SJSA1 (cell line): ENCODE measurements at regions not wholly inside any gene's neighbourhood (a gene's known extent, or its start where the extent isn't known, plus 50 kb on each side); places are given as distances from the start of the nearest gene placed in this dataset.
"Not testable (repeated sequence)": the region's sequence is repeated elsewhere in the genome, so short reads cannot be mapped to it uniquely, and the experiment has no call there.

ENCODE experiments used
- DNase-seq, 2 experiments: peaks; one replicate each; pipeline ENCODE4 v3.0.0-alpha.2; 2015 to 2020; ENCODE audit warnings: low spot score in 2 of 2, low read depth in 1 of 2
- H3K27ac ChIP-seq: fragments of 250-450 bp; sonication (Bioruptor Pico); 2 replicates; pipeline ENCODE4 v1.5.1; 2020; ENCODE audit warnings: mild to moderate bottlenecking, moderate library complexity
- H3K27me3 ChIP-seq: fragments of 250-450 bp; sonication (Bioruptor Pico); replicated peaks from 2 replicates; pipeline ENCODE4 v1.5.1; 2020; ENCODE audit warnings: mild to moderate bottlenecking, moderate library complexity
- H3K36me3 ChIP-seq: fragments of 250-450 bp; sonication (Bioruptor Pico); 2 replicates; pipeline ENCODE4 v1.5.1; 2020; ENCODE audit warnings: mild to moderate bottlenecking
- H3K4me1 ChIP-seq: fragments of 250-450 bp; sonication (Bioruptor Pico); replicated peaks from 2 replicates; pipeline ENCODE4 v1.6.1; 2021; ENCODE audit warnings: mild to moderate bottlenecking
- H3K4me3 ChIP-seq: fragments of 250-450 bp; sonication (Bioruptor Pico); 2 replicates; pipeline ENCODE4 v1.5.1; 2020; ENCODE audit warnings: mild to moderate bottlenecking
- H3K9me3 ChIP-seq: fragments of 250-450 bp; sonication (Bioruptor Pico); replicated peaks from 2 replicates; pipeline ENCODE4 v1.5.1; 2020; ENCODE audit warnings: mild to moderate bottlenecking

DNA sequence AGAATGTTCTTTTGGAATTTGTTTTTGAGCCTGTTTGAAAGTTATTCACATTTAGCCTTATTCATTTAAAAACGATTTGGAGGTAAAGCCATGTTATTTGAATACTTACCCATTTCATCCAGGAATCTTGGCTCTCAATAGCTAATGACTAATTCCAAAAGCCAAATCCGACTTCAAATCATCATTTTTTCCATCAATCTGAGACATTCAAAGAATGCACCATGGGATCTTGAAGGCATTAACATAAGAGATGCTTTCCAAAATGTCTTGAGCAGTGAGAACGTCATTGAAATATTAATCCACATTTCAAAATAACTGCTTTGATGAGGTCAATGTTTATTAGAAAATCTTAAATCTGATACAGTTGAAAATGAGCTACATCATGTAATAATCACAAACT lies 617.0 kb upstream of the RORB start:
- H3K27ac ChIP-seq = no peak overlapping the region
- H3K4me3 ChIP-seq = no peak overlapping the region
- no peaks in the 10 kb centered on the region for H3K36me3 ChIP-seq
- no peak for DNase-seq
- no peaks in the 10 kb centered on the region for H3K4me1 ChIP-seq
- H3K9me3 ChIP-seq = no peaks in the 10 kb centered on the region
- no peaks in the 10 kb centered on the region for H3K27me3 ChIP-seq

DNA sequence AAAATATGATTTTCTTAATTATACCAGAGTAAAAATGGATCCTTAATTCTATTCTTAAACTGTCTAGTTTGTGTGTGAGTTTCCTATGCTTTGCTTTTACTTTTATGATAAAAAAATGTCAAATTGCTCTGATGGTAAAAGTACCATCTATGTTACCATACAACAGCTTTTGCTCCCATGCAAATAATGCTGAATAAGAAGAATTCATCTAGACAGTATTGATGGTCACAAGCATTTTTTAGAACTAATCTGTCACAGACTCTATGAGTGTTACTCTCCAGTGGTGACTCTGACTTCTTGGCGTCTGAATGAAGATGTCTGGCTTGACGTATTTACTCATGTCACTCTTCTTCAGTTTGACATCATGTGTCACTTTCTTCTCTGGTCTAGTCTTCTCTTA lies 608.1 kb upstream of the RORB start:
- H3K9me3 ChIP-seq = no peaks in the 10 kb centered on the region
- no peaks in the 10 kb centered on the region for H3K27me3 ChIP-seq
- H3K36me3 ChIP-seq = no peaks in the 10 kb centered on the region
- H3K27ac ChIP-seq = no peak overlapping the region
- DNase-seq = no peak
- no peaks in the 10 kb centered on the region for H3K4me1 ChIP-seq
- H3K4me3 ChIP-seq = no peak overlapping the region

DNA sequence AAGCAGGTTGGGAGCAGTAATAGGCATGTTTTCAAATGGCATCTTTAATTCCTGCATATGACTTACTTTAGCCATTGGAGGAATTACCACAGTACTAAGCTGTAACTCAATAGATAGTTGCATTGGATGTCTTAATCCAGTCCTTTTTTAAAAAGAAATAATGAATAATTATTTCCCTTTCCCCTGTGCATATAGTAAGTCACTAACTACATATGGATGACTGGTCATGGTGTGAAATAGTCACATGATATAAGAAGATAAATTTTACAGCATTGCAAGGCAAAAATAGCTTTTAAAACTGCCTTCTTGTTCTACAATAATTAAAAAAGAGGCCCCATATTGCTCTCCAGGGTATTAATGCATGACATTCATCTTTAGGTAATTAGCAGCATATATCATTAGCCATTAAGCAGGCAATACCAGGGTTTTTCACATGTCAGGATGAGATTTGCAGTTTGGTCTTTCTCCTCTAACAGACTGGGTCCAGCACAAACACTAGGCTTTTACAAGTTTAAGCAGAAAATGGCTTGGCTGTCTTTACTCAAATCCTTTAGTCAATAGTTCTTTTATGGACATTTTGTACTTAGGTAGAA lies 606.4 kb upstream of the RORB start:
- no peaks in the 10 kb centered on the region for H3K4me1 ChIP-seq
- H3K9me3 ChIP-seq = no peaks in the 10 kb centered on the region
- H3K27ac ChIP-seq = no peak overlapping the region
- H3K4me3 ChIP-seq = no peak overlapping the region
- DNase-seq = no peak
- H3K36me3 ChIP-seq = no peaks in the 10 kb centered on the region
- H3K27me3 ChIP-seq = no peaks in the 10 kb centered on the region

DNA sequence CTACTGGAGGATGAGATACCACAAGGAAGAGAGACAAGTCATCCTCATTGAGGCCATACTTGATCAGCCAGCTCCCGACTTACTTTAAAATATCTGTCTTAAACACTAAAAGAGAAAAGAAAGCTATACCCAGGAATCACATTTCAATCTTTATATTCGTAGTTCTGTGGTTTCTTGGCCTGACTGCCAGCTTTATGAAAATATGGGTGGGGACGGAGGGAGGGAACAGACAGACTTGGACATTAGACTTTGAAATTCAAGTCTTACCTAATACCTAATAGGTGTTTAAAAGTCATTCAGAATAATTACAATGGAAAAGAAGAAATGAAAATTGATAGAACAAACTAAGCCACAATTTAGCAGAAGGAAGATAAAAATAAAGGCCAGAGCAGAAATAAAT lies 604.8 kb upstream of the RORB start:
- DNase-seq = no peak
- H3K27ac ChIP-seq = no peak overlapping the region
- no peaks in the 10 kb centered on the region for H3K9me3 ChIP-seq
- H3K4me3 ChIP-seq = no peak overlapping the region
- H3K27me3 ChIP-seq = no peaks in the 10 kb centered on the region
- H3K4me1 ChIP-seq = no peaks in the 10 kb centered on the region
- H3K36me3 ChIP-seq = no peaks in the 10 kb centered on the region

DNA sequence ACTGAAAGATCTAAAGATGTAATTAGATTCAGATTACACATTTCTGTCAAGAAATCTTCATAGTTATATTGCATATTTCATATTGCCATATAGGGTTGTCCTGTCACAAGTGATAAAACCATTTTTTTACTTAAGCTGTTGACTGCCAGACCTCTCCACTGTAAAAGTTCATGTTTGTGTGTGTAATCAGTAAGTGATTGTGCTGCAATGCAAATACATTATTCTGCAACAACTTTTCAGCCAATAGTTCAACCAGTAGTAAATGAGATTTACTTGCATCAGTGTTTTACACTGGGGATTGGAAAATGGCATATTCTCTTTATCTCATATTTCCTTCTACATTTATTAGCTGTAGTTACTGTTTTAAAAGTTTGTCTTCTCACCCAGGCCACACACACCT lies 603.9 kb upstream of the RORB start:
- H3K27ac ChIP-seq = no peak overlapping the region
- no peaks in the 10 kb centered on the region for H3K36me3 ChIP-seq
- H3K27me3 ChIP-seq = no peaks in the 10 kb centered on the region
- no peaks in the 10 kb centered on the region for H3K9me3 ChIP-seq
- DNase-seq = no peak
- H3K4me1 ChIP-seq = no peaks in the 10 kb centered on the region
- H3K4me3 ChIP-seq = no peak overlapping the region

DNA sequence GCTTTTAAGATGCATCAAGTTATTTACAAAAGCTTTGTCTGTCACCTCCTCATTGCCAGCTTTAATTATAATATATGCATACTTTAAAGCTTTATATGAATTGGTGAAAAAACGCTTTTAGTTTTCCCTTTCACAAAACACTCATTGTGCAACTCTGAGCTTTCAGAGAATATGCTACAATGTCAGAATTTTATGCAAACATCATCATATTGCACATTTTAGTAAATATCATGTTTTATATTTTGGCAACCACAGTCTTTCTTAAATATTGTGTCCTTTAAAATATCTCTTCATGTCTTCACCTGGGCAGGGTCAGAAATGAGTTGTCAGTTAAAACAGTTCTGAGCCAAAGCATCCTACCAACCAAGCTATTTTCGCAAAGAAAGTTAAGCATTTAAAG lies 601.1 kb upstream of the RORB start:
- no peak for DNase-seq
- Histone ChIP-seq H3K4me1 (no peaks in the 10 kb centered on the region), H3K36me3 (no peaks in the 10 kb centered on the region), H3K27ac (no peak overlapping the region), H3K9me3 (no peaks in the 10 kb centered on the region), H3K27me3 (no peaks in the 10 kb centered on the region), H3K4me3 (no peak overlapping the region)

DNA sequence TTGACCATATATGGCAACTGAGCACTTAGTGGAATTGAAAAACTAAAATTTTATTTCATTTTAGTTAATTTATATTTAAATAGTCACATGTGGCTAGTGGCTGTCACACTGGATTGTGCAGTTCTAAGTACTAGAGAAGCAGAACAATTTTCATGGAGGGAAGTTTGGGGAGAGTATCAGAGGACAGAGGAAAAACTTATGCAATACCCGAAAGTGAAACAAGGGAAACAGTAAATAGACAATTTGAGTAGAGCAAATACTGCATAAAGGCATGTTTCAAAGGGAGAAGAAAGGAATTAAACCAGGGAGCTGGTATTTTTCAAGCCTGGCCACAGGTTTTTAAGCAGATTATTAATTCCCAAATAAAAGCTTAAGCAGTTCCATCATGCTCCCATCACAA lies 590.5 kb upstream of the RORB start:
- H3K4me1 ChIP-seq = no peaks in the 10 kb centered on the region
- no peaks in the 10 kb centered on the region for H3K9me3 ChIP-seq
- no peak overlapping the region for H3K4me3 ChIP-seq
- no peaks in the 10 kb centered on the region for H3K36me3 ChIP-seq
- H3K27ac ChIP-seq = no peak overlapping the region
- no peak for DNase-seq
- H3K27me3 ChIP-seq = no peaks in the 10 kb centered on the region

DNA sequence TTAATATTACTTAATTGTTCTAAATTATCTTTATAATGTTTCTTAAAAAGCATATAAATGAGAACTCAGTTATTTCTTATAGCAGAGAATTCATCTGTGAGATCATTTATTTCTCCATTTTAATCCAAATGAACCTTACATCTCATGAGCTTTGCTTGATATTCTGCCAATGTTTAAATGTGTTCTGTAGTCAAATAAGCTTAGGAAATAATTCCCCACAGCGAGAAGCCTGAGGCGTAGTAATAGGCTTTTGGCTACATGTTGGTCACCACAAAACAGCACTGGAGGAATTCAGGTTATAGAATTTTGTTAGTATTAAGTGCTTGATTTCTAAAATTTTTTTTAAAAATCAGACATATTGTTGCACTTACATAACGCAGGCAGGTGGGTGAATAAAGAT lies 585.3 kb upstream of the RORB start:
- Histone ChIP-seq H3K4me1 (no peaks in the 10 kb centered on the region), H3K9me3 (no peaks in the 10 kb centered on the region), H3K27ac (no peak overlapping the region), H3K4me3 (no peak overlapping the region), H3K36me3 (no peaks in the 10 kb centered on the region), H3K27me3 (no peaks in the 10 kb centered on the region)
- DNase-seq = no peak

DNA sequence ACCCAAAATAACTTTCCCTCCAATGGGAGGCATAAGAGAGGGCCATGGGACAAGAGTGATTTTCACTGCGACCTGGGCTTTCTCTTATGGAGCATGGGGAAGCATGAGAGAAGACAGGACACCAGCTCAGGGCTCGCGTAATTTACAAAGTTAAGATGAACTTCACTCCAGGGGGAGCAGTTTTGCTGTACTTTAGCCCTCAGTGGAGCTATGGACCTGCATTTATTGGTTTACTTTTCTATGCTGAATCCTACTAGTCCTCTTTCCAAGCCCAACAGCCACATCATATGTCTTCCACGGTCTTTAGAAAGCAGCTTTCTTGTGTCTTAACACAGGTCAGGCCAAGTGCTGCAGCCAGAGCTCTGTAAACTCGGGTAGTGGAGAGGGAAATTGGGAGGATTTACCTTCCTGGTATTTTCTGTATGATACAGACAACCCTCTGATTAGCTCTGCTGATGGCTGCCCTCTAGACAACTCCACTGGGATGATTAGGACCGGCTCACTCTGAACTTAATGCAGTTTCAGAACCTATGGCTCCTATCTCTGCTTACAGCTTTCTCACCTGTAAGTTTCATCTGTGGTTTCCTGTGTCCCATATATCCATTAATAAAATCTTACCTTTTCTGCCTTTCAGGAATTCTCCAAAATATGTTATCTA lies 581.0 kb upstream of the RORB start:
- DNase-seq = no peak
- no peaks in the 10 kb centered on the region for H3K9me3 ChIP-seq
- no peaks in the 10 kb centered on the region for H3K36me3 ChIP-seq
- no peak overlapping the region for H3K27ac ChIP-seq
- H3K27me3 ChIP-seq = no peaks in the 10 kb centered on the region
- no peak overlapping the region for H3K4me3 ChIP-seq
- H3K4me1 ChIP-seq = no peaks in the 10 kb centered on the region

DNA sequence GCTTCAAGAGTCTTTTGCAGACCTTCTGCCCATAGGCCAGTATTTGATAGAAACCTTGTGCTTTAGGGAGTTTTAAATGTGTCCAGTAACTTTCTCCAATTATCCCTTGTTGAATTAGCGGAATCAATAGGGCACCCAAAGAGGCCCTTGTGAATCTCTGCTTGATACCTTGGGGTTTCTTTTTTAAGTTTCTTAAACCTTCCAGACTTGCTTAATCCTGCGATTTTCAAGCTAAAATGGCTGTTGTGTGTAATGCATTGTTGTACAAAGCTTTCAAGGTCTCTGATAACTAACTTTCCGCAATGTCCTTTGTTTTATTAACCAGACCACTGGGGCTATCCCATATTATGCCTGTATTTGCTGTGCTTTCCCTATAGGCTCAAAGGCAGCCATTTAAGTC lies 577.4 kb upstream of the RORB start:
- Histone ChIP-seq H3K4me1 (no peaks in the 10 kb centered on the region), H3K36me3 (no peaks in the 10 kb centered on the region), H3K9me3 (no peaks in the 10 kb centered on the region), H3K27ac (no peak overlapping the region), H3K27me3 (no peaks in the 10 kb centered on the region), H3K4me3 (no peak overlapping the region)
- no peak for DNase-seq

DNA sequence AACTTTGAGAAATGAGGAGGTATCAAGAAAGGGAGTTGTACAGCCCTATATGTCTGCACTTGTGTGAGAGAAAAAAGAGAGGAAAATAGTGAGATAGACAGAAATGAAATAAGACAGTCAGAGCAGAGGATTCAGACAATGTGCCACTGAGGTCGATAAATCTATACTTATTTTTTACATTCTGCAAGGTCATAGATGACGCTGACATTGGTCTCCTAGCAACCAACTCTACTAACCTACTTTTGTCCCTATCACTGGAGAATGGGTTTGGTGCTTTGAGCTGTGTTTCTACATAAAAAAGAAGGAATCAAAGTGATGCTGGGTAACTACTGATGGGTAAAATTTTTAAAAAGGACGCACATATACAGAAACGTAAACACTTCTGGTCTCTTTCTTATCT lies 573.3 kb upstream of the RORB start:
- H3K9me3 ChIP-seq = no peaks in the 10 kb centered on the region
- no peaks in the 10 kb centered on the region for H3K36me3 ChIP-seq
- no peaks in the 10 kb centered on the region for H3K4me1 ChIP-seq
- no peaks in the 10 kb centered on the region for H3K27me3 ChIP-seq
- no peak for DNase-seq
- no peak overlapping the region for H3K4me3 ChIP-seq
- H3K27ac ChIP-seq = no peak overlapping the region

DNA sequence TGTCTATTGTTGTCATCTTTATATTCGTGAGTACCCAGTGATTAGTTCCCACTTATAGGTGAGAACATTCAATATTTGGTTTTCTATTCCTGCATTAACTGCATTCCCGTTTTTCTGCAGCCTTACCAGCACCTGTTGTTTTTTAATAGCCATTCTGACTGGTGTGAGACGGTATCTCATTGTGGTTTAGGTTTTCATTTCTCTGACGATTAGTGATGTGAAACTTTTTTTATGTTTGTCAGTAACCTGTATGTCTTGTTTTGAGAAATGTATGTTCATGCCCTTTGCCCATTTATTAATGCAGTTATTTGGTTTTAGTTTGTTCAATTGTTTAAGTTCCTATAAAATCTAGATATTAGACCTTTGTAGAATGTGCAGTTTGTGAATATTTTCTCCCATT lies 546.0 kb upstream of the RORB start:
- H3K27me3 ChIP-seq = no peaks in the 10 kb centered on the region
- no peak overlapping the region for H3K27ac ChIP-seq
- no peaks in the 10 kb centered on the region for H3K9me3 ChIP-seq
- H3K4me1 ChIP-seq = no peaks in the 10 kb centered on the region
- H3K36me3 ChIP-seq = no peaks in the 10 kb centered on the region
- H3K4me3 ChIP-seq = no peak overlapping the region
- no peak for DNase-seq

DNA sequence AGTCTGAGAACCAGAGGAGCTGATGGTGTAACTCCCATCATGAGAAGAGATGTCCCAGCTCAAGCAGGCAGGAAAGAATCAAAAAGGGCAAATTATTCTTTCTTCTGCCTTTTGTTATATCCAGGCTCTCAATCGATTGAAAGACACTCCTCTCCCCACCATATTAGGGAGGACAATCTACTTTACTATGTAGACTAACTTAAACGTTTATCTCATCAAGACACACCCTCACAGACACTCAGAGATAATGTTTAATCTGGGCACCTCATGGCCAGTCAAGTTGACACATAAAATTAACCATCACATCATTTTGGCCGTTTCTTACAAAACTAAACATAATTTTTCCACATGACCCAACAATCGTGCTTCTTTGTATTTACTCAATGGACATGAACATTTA lies 534.3 kb upstream of the RORB start:
- no peaks in the 10 kb centered on the region for H3K27me3 ChIP-seq
- no peak overlapping the region for H3K4me3 ChIP-seq
- H3K27ac ChIP-seq = no peak overlapping the region
- H3K4me1 ChIP-seq = no peaks in the 10 kb centered on the region
- DNase-seq = no peak
- H3K9me3 ChIP-seq = no peaks in the 10 kb centered on the region
- H3K36me3 ChIP-seq = no peaks in the 10 kb centered on the region

DNA sequence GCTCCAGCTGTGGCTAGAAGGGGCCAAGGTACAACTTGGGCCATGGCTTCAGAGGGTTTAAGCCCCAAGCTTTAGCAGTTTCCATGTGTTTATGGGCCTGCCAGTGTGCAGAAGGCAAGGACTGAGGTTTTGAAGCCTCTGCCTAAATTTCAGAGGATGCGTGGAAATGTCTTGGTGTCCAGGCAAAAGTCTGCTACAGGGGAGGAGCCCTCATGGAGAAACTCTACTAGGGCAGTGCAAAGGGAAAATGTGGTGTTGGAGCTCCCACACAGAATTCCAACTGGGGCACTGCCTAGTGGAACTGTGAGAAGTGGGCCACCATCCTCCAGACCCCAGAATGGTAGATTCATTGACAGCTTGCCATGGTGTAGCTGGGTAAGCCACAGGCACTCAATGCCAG lies 527.2 kb upstream of the RORB start:
- Histone ChIP-seq H3K27me3 (no peaks in the 10 kb centered on the region), H3K36me3 (no peaks in the 10 kb centered on the region), H3K4me1 (no peaks in the 10 kb centered on the region), H3K27ac (no peak overlapping the region), H3K4me3 (no peak overlapping the region), H3K9me3 (no peaks in the 10 kb centered on the region)
- DNase-seq = no peak

DNA sequence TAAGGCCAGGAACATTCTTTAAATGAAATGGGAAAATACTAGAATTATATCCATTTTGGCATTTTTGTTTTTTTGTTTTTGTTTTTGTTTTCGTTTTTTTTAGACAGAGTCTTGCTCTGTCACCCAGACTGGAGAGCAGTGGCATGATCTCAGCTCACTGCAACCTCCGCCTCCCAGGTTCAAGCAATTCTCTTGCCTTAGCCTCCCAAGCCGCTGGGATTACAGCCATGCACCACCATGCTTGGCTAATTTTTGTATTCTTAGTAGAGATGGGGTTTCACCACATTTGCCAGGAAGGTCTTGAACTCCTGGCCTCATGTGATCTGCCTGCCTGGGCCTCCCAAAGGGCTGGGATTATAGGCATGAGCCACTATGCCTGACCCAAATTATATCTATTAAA lies 520.7 kb upstream of the RORB start:
- H3K27me3 ChIP-seq, DNase-seq, H3K4me1 ChIP-seq, H3K27ac ChIP-seq, H3K36me3 ChIP-seq, H3K9me3 ChIP-seq, H3K4me3 ChIP-seq: not testable (repeated sequence)
